Mucosa of descending colon (tissue), 3 donors: ENCODE measurements at regions not wholly inside any gene's neighbourhood (a gene's known extent, or its start where the extent isn't known, plus 50 kb on each side); places are given as distances from the start of the nearest gene placed in this dataset.
"Not testable (repeated sequence)": the region's sequence is repeated elsewhere in the genome, so short reads cannot be mapped to it uniquely, and the experiment has no call there.

Experiments
- ATAC-seq: fragments of 200-7000 bp; cut with Tn5 transposase; one replicate; pipeline ENCODE4 v1.9.1; 2020; ENCODE audit warnings: mild to moderate bottlenecking, moderate library complexity
- DNase-seq, 3 donors: peaks; one replicate each; pipeline ENCODE4 v3.0.0-alpha.2; 2020
- H3K36me3 ChIP-seq: fragments of 200-600 bp; one replicate; pipeline ENCODE4 v1.8.0; 2021; ENCODE audit warnings: low read depth, mild to moderate bottlenecking
- H3K4me1 ChIP-seq: fragments of 200-600 bp; one replicate; pipeline ENCODE4 v1.8.0; 2021; ENCODE audit warnings: low read depth, mild to moderate bottlenecking
- H3K4me3 ChIP-seq: fragments of 200-600 bp; one replicate; pipeline ENCODE4 v1.8.0; 2021; ENCODE audit warnings: mild to moderate bottlenecking
- H3K9me3 ChIP-seq: fragments of 200-600 bp; one replicate; pipeline ENCODE4 v1.8.0; 2021; ENCODE audit warnings: mild to moderate bottlenecking
- intact Hi-C, 2 donors: fragments of 100-400 bp; cut with DNase I in 1 of 2; cut with micrococcal nuclease in 1 of 2; formaldehyde crosslinking; loops; one replicate each; pipeline versions ENCODE4 v1.11.0 to v1.11.1; 2022; cut with DNase I, micrococcal nuclease
- TF ChIP-seq, protein P1 (sequence below): fragments of 200-600 bp; IDR thresholded peaks from one replicate; pipeline ENCODE4 v1.8.0; 2022; ENCODE audit warnings: antibody characterized with exemption, mild to moderate bottlenecking
- donor health status: DM: no; HTN: no; CAD: no; lungs with moderate emphysema.
- donor health status: DM: no; HTN: no; CAD: no.
- donor health status: DM: no; HTN: yes; CAD: no.

GRCh38 chr4:117740736-117741135 lies 293.6 kb upstream of the NDST3 start:
- TF ChIP-seq, protein P1, sequence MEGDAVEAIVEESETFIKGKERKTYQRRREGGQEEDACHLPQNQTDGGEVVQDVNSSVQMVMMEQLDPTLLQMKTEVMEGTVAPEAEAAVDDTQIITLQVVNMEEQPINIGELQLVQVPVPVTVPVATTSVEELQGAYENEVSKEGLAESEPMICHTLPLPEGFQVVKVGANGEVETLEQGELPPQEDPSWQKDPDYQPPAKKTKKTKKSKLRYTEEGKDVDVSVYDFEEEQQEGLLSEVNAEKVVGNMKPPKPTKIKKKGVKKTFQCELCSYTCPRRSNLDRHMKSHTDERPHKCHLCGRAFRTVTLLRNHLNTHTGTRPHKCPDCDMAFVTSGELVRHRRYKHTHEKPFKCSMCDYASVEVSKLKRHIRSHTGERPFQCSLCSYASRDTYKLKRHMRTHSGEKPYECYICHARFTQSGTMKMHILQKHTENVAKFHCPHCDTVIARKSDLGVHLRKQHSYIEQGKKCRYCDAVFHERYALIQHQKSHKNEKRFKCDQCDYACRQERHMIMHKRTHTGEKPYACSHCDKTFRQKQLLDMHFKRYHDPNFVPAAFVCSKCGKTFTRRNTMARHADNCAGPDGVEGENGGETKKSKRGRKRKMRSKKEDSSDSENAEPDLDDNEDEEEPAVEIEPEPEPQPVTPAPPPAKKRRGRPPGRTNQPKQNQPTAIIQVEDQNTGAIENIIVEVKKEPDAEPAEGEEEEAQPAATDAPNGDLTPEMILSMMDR: no peak
- no peak for ATAC-seq
- intact Hi-C loops: no loop called here

DNA sequence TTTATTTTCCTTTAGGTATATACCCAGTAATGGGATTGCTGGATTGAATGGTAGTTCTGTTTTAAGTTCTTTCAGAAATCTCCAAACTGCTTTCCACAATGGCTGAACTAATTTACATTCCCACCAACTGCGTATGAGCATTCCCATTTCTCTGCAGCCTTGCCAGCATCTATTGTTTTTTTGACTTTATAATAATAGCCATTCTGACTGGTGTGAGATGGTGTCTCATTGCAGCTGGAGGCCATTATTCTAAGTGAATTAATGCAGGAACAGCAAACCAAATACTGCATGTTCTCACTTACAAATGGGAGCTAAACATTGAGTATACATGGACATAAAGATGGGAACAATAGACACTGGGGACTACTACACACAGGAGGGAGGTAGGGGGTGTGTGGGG lies 288.9 kb upstream of the NDST3 start:
- DNase-seq, H3K9me3 ChIP-seq, H3K4me1 ChIP-seq, H3K36me3 ChIP-seq, intact Hi-C loops, H3K4me3 ChIP-seq, ATAC-seq: not testable (repeated sequence)

More at GRCh38 chr4:117740736-117741135, 293.6 kb upstream of the NDST3 start:
- no peaks in the 10 kb centered on the region for H3K9me3 ChIP-seq
- no peak for DNase-seq
- no peak overlapping the region for H3K4me3 ChIP-seq
- H3K36me3 ChIP-seq: no peaks in the 10 kb centered on the region
- H3K4me1 ChIP-seq: no peaks in the 10 kb centered on the region

GRCh38 chr4:117755438-117755837 lies 278.8 kb upstream of the NDST3 start:
- H3K36me3 ChIP-seq: no peaks in the 10 kb centered on the region
- ATAC-seq (peak; percentile 33), DNase-seq (peak in 1 of 3 donors; percentile 26)
- no peak overlapping the region for H3K4me3 ChIP-seq
- H3K4me1 ChIP-seq: no peaks in the 10 kb centered on the region
- intact Hi-C loops: no loop called here
- TF ChIP-seq, protein P1: no peak
- H3K9me3 ChIP-seq: no peaks in the 10 kb centered on the region

DNA sequence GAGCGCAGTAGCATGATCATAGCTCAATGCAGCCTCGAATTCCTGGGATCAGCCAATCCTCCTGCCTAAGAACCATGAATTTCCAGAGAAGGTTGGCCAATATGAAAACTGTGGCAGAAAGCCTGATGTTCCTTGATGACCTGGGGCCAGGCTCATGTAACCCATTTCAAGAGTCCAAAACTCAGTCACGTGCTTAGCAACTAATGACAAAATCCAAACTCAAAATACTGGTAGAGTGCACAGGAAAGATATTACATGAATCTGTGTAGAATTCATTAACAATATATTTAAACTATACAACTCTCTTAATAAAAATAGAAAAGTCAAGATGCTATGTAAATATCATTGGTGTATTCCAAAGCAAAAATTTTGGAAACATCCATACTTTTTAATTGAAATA lies 265.7 kb upstream of the NDST3 start:
- intact Hi-C loops: no loop called here
- no peak for DNase-seq
- ATAC-seq: no peak
- H3K36me3 ChIP-seq: no peaks in the 10 kb centered on the region
- TF ChIP-seq, protein P1: no peak
- no peaks in the 10 kb centered on the region for H3K4me1 ChIP-seq
- no peaks in the 10 kb centered on the region for H3K9me3 ChIP-seq
- H3K4me3 ChIP-seq: no peak overlapping the region

DNA sequence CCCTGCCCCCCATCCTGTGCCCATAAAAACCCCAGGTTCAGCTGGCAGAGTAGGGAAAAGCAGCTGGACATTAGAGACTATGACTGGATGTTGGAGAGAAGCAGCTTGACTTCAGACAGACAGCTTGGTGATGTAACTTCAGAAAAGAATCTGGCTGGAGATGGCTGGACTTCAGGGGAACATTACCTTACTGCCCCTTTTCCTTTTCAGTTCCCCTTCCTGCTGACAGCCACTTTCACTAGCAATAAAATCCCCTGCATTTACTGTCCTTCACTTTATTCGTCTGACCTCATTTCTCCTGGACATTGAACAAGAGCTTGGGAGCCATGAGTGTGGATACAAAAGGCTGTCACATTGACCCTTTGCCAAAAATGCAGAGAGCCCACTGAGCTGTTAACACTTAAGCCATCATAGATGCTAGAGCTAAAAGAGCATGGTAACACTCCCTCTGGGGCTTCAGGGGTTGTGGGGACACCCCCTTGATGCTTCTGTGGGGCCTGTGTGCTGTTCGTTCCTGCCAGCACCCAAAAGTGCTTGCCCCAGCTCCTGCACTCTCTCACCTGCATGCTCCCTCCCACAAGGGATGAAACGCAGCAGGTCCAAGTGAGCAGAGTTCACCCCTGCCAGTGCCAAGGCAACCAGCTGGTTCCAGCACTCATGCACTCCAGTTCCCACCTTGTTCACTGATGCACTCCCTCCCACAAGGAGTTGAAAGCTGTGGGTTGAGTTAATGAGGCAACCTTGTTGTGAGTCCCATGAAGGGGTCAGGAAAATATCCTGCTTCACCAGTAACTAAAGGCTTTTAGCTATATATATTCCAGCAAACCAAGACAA lies 263.8 kb upstream of the NDST3 start:
- Histone ChIP-seq H3K9me3 (no peaks in the 10 kb centered on the region), H3K4me3 (no peak overlapping the region), H3K36me3 (no peaks in the 10 kb centered on the region), H3K4me1 (no peaks in the 10 kb centered on the region)
- TF ChIP-seq, protein P1: no peak
- intact Hi-C loops: no loop called here
- ATAC-seq: no peak
- no peak for DNase-seq

DNA sequence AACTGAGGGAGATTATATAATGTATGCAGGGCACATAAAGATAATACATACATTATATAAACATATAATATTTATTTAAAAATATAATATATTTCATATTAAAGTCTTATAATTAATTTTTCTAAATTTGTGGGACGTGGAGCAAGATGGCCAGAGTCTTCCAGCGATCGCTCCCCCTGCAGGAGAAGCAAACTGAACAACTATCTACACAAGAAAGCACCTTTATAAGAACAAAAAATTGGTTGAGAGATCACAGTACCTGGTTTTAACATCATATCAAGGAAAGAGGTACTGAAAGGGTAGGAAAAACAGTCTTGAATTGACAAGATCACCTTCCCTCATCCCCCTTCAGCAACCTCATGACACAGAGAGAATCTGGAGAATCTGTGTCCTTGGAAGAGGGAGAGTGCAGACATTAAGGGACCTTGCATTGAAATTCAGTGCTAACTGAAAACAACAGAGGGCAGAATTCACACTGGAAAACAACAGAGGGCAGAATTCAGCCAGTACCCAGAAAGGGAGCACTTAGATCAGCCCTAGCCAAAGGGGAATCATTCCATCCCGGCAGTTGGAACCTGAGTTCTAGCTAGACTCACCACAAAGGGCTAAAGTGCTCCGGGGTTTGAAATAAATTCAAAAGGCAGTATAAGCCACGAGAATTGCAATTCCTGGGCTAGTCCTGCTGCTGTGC lies 262.5 kb upstream of the NDST3 start:
- Histone ChIP-seq H3K4me1 (no peaks in the 10 kb centered on the region), H3K4me3 (no peak overlapping the region), H3K36me3 (no peaks in the 10 kb centered on the region), H3K9me3 (no peaks in the 10 kb centered on the region)
- peak; percentile 30 for ATAC-seq
- peak in 1 of 3 donors; percentile 9 for DNase-seq
- TF ChIP-seq, protein P1: no peak
- intact Hi-C loops: no loop called here
